Keratinocyte (primary cell): ENCODE measurements at regions not wholly inside any gene's neighbourhood (a gene's known extent, or its start where the extent isn't known, plus 50 kb on each side); places are given as distances from the start of the nearest gene placed in this dataset.

Experiments
- DNase-seq: peaks from one replicate; pipeline ENCODE4 v3.0.0-alpha.2; 2011; ENCODE audit warnings: low read depth, missing footprints, low spot score
- FAIRE-seq: peaks from 2 replicates; lab custom pipeline; 2011; peaks lifted over from hg19 to GRCh38; lab: Jason Lieb, UNC
- H2AFZ ChIP-seq: 2 replicates; pipeline ENCODE4 v1.6.0; 2012; ENCODE audit warnings: low read length, control low read depth, inconsistent platforms; ENCODE audit not compliant: control insufficient read depth
- H3K27ac ChIP-seq: 2 replicates; pipeline ENCODE4 v1.5.1; 2011; ENCODE audit warnings: low read length; ENCODE audit not compliant: control insufficient read depth, insufficient read depth
- H3K27me3 ChIP-seq: 3 replicates; pipeline ENCODE4 v1.6.0; 2011; ENCODE audit warnings: low read length; ENCODE audit not compliant: control insufficient read depth, insufficient read depth; ENCODE audit errors: extremely low read depth
- H3K36me3 ChIP-seq, 2 experiments: 2 replicates in 1 of 2; 3 replicates in 1 of 2; pipeline ENCODE4 v1.5.1; 2011; ENCODE audit warnings: low read length in 2 of 2, mild to moderate bottlenecking in 1 of 2; ENCODE audit not compliant: control insufficient read depth in 2 of 2, insufficient read depth in 2 of 2; ENCODE audit errors: extremely low read depth in 1 of 2
- H3K4me1 ChIP-seq: 3 replicates; pipeline ENCODE4 v1.5.1; 2011; ENCODE audit warnings: low read length; ENCODE audit not compliant: control insufficient read depth, insufficient read depth; ENCODE audit errors: extremely low read depth
- H3K4me2 ChIP-seq: 3 replicates; pipeline ENCODE4 v1.6.0; 2011; ENCODE audit warnings: low read depth, low read length; ENCODE audit not compliant: control insufficient read depth, insufficient read depth; ENCODE audit errors: extremely low read depth
- H3K4me3 ChIP-seq, 3 experiments: fragments of 200-600 bp in 1 of 3; sonication (generic) in 1 of 3; 2 replicates in 2 of 3; 3 replicates in 1 of 3; pipeline ENCODE4 v1.5.1; 2011 to 2016; ENCODE audit warnings: low read length in 3 of 3, mild to moderate bottlenecking in 3 of 3, control low read depth in 2 of 3, inconsistent platforms in 1 of 3, low read depth in 1 of 3, mixed read lengths in 1 of 3, mixed run types in 1 of 3, moderate library complexity in 1 of 3; ENCODE audit not compliant: control insufficient read depth in 2 of 3, insufficient read depth in 2 of 3; ENCODE audit errors: extremely low read depth in 1 of 3
- H3K79me2 ChIP-seq: 2 replicates; pipeline ENCODE4 v1.6.0; 2012; ENCODE audit warnings: low read length; ENCODE audit not compliant: control insufficient read depth, insufficient read depth
- H3K9ac ChIP-seq: 3 replicates; pipeline ENCODE4 v1.6.0; 2011; ENCODE audit warnings: low read length; ENCODE audit not compliant: control insufficient read depth, insufficient read depth; ENCODE audit errors: extremely low read depth
- H3K9me1 ChIP-seq: 3 replicates; pipeline ENCODE4 v1.6.0; 2011; ENCODE audit warnings: low read length; ENCODE audit not compliant: control insufficient read depth, insufficient read depth; ENCODE audit errors: extremely low read depth
- H3K9me3 ChIP-seq: 2 replicates; pipeline ENCODE4 v1.5.1; 2012; ENCODE audit warnings: low read depth, low read length; ENCODE audit not compliant: control insufficient read depth
- H4K20me1 ChIP-seq: 3 replicates; pipeline ENCODE4 v1.6.0; 2011; ENCODE audit warnings: low read length; ENCODE audit not compliant: control insufficient read depth, insufficient read depth; ENCODE audit errors: extremely low read depth
- CTCF ChIP-seq, 3 experiments: IDR thresholded peaks in 1 of 3; conservative IDR thresholded peaks in 1 of 3; optimal IDR thresholded peaks in 1 of 3; 2 replicates in 2 of 3; 3 replicates in 1 of 3; pipeline versions ENCODE3 to v1.5.1; 2011; ENCODE audit warnings: low read length in 3 of 3, mild to moderate bottlenecking in 3 of 3, moderate library complexity in 2 of 3, control low read depth in 1 of 3, inconsistent platforms in 1 of 3; ENCODE audit not compliant: insufficient read depth in 2 of 3; ENCODE audit errors: extremely low read depth in 1 of 3
- EZH2 ChIP-seq: IDR thresholded peaks from one replicate; pipeline ENCODE4 v1.6.1; 2012; ENCODE audit warnings: inconsistent platforms, mild to moderate bottlenecking, low read length, moderate library complexity
- dilution Hi-C: fragments of 300-500 bp; cut with MboI; formaldehyde crosslinking; loops from one replicate; pipeline ENCODE4 v1.7.0; 2020; ENCODE audit warnings: low sequenced_read_pairs; ENCODE audit not compliant: extremely low pct_ligation_motif_present

GRCh38 chr2:189960346-189960745, 102.2 kb downstream of the MSTN start:
- no peak for FAIRE-seq
- dilution Hi-C loops: no loop called here
- no peak overlapping the region for H2AFZ ChIP-seq

GRCh38 chr2:189959450-189959849, 103.1 kb downstream of the MSTN start:
- Histone ChIP-seq H4K20me1 (no peaks in the 10 kb centered on the region), H3K4me2 (no peak overlapping the region), H3K79me2 (no peaks in the 10 kb centered on the region), H3K4me1 (no peaks in the 10 kb centered on the region), H3K27me3 (no peaks in the 10 kb centered on the region), H3K9me1 (no peaks in the 10 kb centered on the region), H3K36me3 (no peaks in the 10 kb centered on the region), H3K27ac (no peak overlapping the region), H3K9me3 (no peaks in the 10 kb centered on the region), H2AFZ (no peak overlapping the region), H3K4me3 (no peak overlapping the region), H3K9ac (no peak overlapping the region)
- FAIRE-seq (no peak), DNase-seq (no peak)
- TF ChIP-seq CTCF (optimal IDR thresholded peaks at IDR 0.05 in 1 of 3, IDR thresholded peaks at IDR 0.05 in 1 of 3, conservative IDR thresholded peaks at IDR 0.05 in 1 of 3; ENCODE audit: extremely low read depth in 1 of 3, insufficient read depth in 2 of 3, low read length in 3 of 3): no peak
- TF ChIP-seq EZH2: no peak
- dilution Hi-C loops: no loop called here

More at GRCh38 chr2:189960346-189960745, 102.2 kb downstream of the MSTN start:
- Histone ChIP-seq H3K27me3 (no peaks in the 10 kb centered on the region), H4K20me1 (no peaks in the 10 kb centered on the region), H3K9ac (no peak overlapping the region), H3K27ac (no peak overlapping the region), H3K4me3 (no peak overlapping the region), H3K4me2 (no peak overlapping the region), H3K9me3 (no peaks in the 10 kb centered on the region), H3K9me1 (no peaks in the 10 kb centered on the region), H3K4me1 (no peaks in the 10 kb centered on the region), H3K36me3 (no peaks in the 10 kb centered on the region), H3K79me2 (no peaks in the 10 kb centered on the region)
- TF ChIP-seq EZH2 (no peak), CTCF (optimal IDR thresholded peaks at IDR 0.05 in 1 of 3, IDR thresholded peaks at IDR 0.05 in 1 of 3, conservative IDR thresholded peaks at IDR 0.05 in 1 of 3; ENCODE audit: extremely low read depth in 1 of 3, insufficient read depth in 2 of 3, low read length in 3 of 3) (no peak)
- no peak for DNase-seq
